ENCODE measurements at regions not wholly inside any gene's neighbourhood (a gene's known extent, or its start where the extent isn't known, plus 50 kb on each side); places are given as distances from the start of the nearest gene placed in this dataset.
"Not testable (repeated sequence)": the region's sequence is repeated elsewhere in the genome, so short reads cannot be mapped to it uniquely, and the experiment has no call there.

- no peak for DNase-seq (ENCODE audit: low read depth in 2 of 3, low spot score in 1 of 3)
Measured at GRCh38 chr1:189125694-189126093, 1352.0 kb downstream of the BRINP3 start.

- no peak for DNase-seq (ENCODE audit: low read depth in 2 of 3, low spot score in 1 of 3)
Measured at GRCh38 chr1:189131576-189131975, 1346.1 kb downstream of the BRINP3 start.

- not testable (repeated sequence) for DNase-seq (ENCODE audit: low read depth in 2 of 3, low spot score in 1 of 3)
Measured at GRCh38 chr1:189139748-189140147, 1337.9 kb downstream of the BRINP3 start.

DNA sequence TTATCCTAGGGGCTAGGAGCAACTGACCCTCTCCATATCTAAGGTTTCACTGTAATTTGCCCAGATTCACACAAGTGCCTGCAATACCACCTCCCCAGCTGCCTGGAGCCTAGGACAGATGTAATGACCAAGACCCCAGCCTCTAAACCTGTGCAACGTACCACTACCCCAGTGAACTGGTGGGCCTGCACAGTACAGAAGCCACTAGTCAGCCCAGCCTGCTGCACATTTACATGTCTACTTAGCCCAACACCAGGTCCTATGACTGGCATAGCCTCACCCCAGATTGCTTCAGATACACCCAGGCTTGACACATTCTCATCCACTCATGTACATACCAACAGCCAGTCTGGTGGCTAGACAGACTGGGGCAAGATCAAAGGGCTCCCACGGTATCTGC is 1336.6 kb downstream of the BRINP3 start:
- no peak for DNase-seq (ENCODE audit: low read depth in 2 of 3, low spot score in 1 of 3)

- DNase-seq (ENCODE audit: low read depth in 2 of 3, low spot score in 1 of 3) = no peak
Measured at GRCh38 chr1:189149547-189150375, 1327.9 kb downstream of the BRINP3 start.

GRCh38 chr1:189150624-189151023 is 1327.0 kb downstream of the BRINP3 start:
- DNase-seq (ENCODE audit: low read depth in 2 of 3, low spot score in 1 of 3) = no peak

DNA sequence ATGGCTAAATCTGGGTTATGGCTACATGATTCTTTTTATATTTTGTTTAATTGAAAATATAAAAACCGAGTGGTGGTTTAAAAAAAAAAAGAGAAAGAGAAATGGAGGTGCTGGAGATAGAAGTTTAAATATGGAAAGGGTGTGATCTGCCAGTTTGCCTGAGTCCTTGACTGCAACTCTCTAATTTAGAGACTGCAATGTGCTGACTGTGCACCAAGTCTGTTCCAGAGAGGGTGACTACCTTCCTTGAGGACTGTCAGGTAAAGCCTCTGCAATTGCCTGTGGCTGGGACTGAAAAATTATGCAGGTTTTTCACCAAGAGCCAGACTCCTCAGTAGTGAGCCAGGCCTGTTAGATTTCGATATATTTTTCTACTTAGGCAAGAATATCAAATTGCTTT is 1326.3 kb downstream of the BRINP3 start:
- no peak for DNase-seq (ENCODE audit: low read depth in 2 of 3, low spot score in 1 of 3)

- DNase-seq (ENCODE audit: low read depth in 2 of 3, low spot score in 1 of 3) = no peak
Measured at GRCh38 chr1:189152685-189153084, 1325.0 kb downstream of the BRINP3 start.

GRCh38 chr1:189158155-189158554 is 1319.5 kb downstream of the BRINP3 start:
- no peak for DNase-seq (ENCODE audit: low read depth in 2 of 3, low spot score in 1 of 3)

- DNase-seq (ENCODE audit: low read depth in 2 of 3, low spot score in 1 of 3) = no peak
Measured at GRCh38 chr1:189175889-189176288, 1301.8 kb downstream of the BRINP3 start.

GRCh38 chr1:189180057-189180456 is 1297.6 kb downstream of the BRINP3 start:
- DNase-seq (ENCODE audit: low read depth in 2 of 3, low spot score in 1 of 3) = no peak

DNA sequence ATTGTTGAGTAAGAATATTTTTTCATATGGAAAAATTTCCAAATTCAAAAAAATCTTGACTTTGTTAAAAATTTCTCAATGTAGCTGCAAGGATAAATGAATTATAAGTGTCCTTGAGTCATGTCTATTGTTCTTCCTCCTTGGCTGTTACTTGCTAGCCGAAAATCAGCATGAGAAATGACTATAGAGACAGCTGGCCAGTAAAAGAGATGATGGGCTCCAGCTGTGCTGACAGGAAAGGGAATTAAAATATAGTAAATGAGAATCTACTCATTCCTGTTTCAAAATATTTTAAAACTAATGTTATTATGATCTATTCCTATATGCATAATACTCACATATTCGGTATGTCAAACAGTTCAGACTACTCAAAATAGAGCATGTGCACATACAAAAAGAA is 1292.6 kb downstream of the BRINP3 start:
- no peak for DNase-seq (ENCODE audit: low read depth in 2 of 3, low spot score in 1 of 3)

DNA sequence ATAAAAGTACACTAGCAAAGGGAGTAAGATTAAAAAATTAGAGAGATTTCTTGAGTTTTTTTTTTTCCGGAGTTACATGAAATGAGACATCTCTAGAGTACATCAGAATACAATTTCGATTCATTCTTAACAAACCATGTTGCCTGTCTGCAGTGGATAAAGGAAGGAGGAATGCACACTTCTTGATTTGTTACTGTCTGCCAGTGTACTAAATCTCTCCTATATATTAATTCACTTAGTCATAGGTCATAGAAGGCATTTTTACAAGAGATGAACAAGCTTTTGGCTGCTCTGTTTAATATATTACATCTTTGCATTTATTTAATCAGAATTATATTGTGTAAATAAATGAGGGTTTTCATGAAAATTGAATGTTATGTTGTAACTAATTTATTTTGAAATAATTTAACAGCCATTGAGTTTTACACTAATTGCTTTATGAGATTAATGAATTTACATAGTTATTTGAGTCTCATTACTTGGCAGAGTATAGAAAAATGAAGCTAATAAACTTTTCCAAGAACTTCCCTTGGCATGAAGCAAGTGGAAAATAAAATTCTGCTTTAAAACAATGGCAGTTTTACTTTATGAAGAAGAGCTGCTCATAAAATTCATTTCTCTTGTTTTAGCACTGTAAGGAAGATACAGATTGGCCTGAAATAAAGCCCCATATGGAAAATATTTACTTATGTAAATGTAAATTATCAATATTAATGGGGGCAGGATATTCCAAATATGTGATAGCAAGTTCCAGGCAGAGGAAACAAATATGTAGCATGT is 1284.7 kb downstream of the BRINP3 start:
- DNase-seq (ENCODE audit: low read depth in 2 of 3, low spot score in 1 of 3) = no peak

DNA sequence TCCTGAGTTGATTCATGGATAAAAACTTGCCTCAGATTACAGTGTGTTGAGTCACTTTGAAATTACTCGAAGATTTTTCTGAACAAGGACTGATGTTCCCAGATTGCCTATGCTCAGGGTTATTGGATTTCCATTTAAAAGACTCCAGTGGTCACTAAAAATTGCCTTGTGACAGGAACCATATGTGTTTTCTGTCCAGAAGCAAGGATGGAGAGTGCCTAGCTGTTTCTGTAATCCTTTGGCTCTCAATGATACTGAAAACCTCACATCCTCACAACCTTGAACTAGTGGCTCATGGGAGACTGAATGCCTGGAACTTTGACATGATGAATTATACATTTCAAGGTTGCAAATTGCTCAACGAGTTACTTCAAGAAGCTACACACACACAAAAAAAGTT is 1271.8 kb downstream of the BRINP3 start:
- DNase-seq (ENCODE audit: low read depth in 2 of 3, low spot score in 1 of 3) = no peak

GRCh38 chr1:189206617-189207016 is 1271.0 kb downstream of the BRINP3 start:
- no peak for DNase-seq (ENCODE audit: low read depth in 2 of 3, low spot score in 1 of 3)

- no peak for DNase-seq (ENCODE audit: low read depth in 2 of 3, low spot score in 1 of 3)
Measured at GRCh38 chr1:189211742-189212141, 1265.9 kb downstream of the BRINP3 start.

DNA sequence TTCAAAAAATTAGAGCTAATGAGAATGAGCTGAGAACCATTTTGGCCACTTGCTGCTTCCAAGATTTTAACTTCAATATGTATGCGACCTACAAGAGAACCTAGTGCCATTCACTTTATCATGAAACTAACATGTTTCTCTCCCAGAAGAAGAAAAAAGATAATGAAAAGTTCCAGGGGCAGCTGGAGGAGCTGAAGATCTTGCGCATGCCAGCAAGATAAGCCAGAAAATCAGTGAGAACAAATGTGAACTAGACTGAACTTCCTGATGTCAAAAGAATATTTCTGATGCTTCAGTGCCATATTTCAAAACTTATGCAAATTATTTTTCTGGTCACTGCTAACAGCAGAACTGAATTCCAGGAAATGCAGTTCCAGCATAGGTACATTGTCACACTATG is 1265.1 kb downstream of the BRINP3 start:
- DNase-seq (ENCODE audit: low read depth in 2 of 3, low spot score in 1 of 3) = no peak

GRCh38 chr1:189216886-189217285 is 1260.8 kb downstream of the BRINP3 start:
- no peak for DNase-seq (ENCODE audit: low read depth in 2 of 3, low spot score in 1 of 3)

DNA sequence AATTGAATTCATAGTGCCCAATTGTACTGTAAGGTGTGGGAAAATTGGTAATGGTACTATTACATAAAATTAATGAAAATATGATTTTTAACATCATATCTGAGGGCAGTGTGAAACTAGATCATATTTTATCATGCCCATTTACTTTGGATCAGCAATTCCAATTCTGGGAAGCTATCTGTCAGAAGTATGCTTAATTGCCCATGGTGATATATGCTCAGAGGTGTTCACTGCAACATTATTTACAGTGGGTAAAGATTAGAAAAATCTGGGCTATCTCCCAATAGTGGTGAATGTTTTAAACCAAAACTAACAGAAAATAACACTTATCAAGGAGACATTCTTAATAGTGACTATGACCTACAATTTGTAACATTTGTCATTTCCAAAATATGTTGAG is 1260.0 kb downstream of the BRINP3 start:
- DNase-seq (ENCODE audit: low read depth in 2 of 3, low spot score in 1 of 3) = no peak

DNA sequence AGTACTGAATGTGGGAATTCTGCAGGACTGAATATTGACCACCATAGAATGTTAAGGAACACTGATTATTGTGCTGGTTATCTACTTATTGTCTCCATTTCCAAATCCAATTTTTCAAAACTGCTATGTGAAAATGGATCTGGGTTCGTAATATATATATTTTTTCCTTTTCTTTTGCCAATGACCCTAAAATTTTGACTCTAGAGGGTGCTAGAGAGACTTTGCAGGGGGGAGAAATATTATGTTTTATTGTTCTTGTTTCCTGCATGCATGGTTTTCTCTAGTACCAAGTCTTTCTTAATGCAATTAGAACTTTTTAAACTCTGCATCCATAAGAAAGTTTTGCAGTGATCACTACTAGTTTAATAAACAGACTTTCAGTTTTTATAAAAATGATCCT is 1256.9 kb downstream of the BRINP3 start:
- DNase-seq (ENCODE audit: low read depth in 2 of 3, low spot score in 1 of 3) = no peak

DNA sequence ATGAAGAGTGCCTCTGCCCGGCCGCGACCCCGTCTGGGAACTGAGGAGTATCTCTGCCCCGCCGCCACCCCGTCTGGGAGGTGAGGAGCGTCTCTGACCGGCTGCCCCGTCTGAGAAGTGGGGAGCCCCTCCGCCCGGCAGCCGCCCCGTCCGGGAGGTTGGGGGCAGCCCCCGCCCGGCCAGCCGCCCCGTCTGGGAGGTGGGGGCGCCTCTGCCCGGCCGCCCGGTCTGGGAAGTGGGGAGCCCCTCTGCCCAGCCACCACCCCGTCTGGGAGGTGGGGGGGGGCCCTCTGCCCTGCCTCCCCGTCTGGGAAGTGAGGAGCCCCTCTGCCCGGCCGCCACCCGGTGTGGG is 1251.9 kb downstream of the BRINP3 start:
- DNase-seq (ENCODE audit: low read depth in 2 of 3, low spot score in 1 of 3) = not testable (repeated sequence)

DNA sequence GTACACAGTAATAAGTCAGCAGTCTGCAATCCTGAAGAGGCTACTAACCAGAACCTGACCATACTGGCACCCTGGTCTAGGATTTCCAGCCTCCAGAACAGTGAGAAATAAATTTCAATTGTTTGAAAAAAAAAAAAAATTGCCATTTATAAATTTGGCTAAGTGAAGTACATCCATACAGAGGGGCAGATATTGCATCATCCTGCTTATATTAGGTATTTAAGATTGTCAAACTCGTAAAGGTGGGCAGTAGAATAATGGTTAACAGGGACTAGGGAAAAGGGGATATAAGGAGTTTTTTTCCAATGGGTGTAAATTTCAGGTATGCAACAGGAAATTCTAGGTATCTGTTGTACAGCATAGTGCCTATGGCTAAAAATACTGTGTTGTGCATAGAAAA is 1250.9 kb downstream of the BRINP3 start:
- no peak for DNase-seq (ENCODE audit: low read depth in 2 of 3, low spot score in 1 of 3)

DNA sequence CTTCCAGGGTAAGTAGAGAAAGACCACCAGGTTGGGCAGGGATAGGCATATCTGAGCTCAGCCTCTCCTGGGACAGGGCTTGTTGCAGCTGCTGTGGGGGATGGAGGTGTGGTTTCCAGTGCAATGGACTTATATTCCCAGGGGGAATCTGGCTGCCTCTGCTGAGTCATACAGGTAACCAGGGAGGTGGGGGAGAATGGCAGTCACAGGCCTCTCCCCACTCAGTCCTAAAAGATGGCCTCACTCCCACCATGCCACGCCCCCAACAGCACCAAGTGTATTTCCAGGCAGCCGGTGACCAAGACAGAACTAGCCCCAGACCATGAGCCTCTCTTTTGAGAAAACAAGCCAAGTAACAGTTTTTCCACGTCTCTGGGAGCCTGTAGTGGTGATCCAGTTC is 1240.7 kb downstream of the BRINP3 start:
- DNase-seq (ENCODE audit: low read depth in 2 of 3, low spot score in 1 of 3) = no peak

All from stimulated activated CD4-positive, alpha-beta T cell treated with anti-CD3 and anti-CD28 coated beads, Interleukin-12 subunit alpha, Interleukin-12 subunit beta, amount 100 ng/mL, for 48 hours (primary cell).